H9 (cell line): ENCODE measurements at regions not wholly inside any gene's neighbourhood (a gene's known extent, or its start where the extent isn't known, plus 50 kb on each side); places are given as distances from the start of the nearest gene placed in this dataset.

Source experiments
- DNase-seq: peaks from one replicate; pipeline ENCODE4 v3.0.0-alpha.2; 2017
- H2AFZ ChIP-seq: one replicate; pipeline ENCODE4 v1.6.1; 2013; ENCODE audit warnings: mild to moderate bottlenecking, low read length, control low read depth, moderate library complexity
- H2AK5ac ChIP-seq: 2 replicates; pipeline ENCODE4 v1.6.1; 2013; ENCODE audit warnings: low read length, control low read depth, mixed read lengths; ENCODE audit not compliant: insufficient read length
- H2BK120ac ChIP-seq: one replicate; pipeline ENCODE4 v1.6.1; 2013; ENCODE audit warnings: low read depth, mild to moderate bottlenecking, low read length, control low read depth, inconsistent platforms; ENCODE audit not compliant: poor library complexity, severe bottlenecking
- H2BK12ac ChIP-seq: 2 replicates; pipeline ENCODE4 v1.6.1; 2013; ENCODE audit warnings: low read length, control low read depth, mixed read lengths, low read depth; ENCODE audit not compliant: insufficient read length
- H2BK15ac ChIP-seq: 2 replicates; pipeline ENCODE4 v1.6.1; 2013; ENCODE audit warnings: low read depth, low read length, control low read depth
- H2BK20ac ChIP-seq: one replicate; pipeline ENCODE4 v1.6.1; 2013; ENCODE audit warnings: low read depth, mild to moderate bottlenecking, low read length, control low read depth, inconsistent platforms; ENCODE audit not compliant: poor library complexity, severe bottlenecking
- H2BK5ac ChIP-seq: 2 replicates; pipeline ENCODE4 v1.6.1; 2013; ENCODE audit warnings: low read length, control low read depth, mixed read lengths; ENCODE audit not compliant: insufficient read length
- H3K14ac ChIP-seq: 2 replicates; pipeline ENCODE4 v1.6.1; 2013; ENCODE audit warnings: low read length, control low read depth; ENCODE audit not compliant: insufficient read depth
- H3K18ac ChIP-seq: 2 replicates; pipeline ENCODE4 v1.6.1; 2013; ENCODE audit warnings: low read depth, mild to moderate bottlenecking, mixed read lengths, low read length, control low read depth; ENCODE audit not compliant: insufficient read length
- H3K23ac ChIP-seq: 2 replicates; pipeline ENCODE4 v1.6.1; 2013; ENCODE audit warnings: low read length, control low read depth, mixed read lengths, low read depth; ENCODE audit not compliant: insufficient read length
- H3K23me2 ChIP-seq: 2 replicates; pipeline ENCODE4 v1.6.1; 2013; ENCODE audit warnings: low read depth, mild to moderate bottlenecking, mixed read lengths, low read length, control low read depth; ENCODE audit not compliant: insufficient read length, poor library complexity, severe bottlenecking
- H3K27ac ChIP-seq: 2 replicates; pipeline ENCODE4 v1.5.1; 2013; ENCODE audit warnings: low read length, control low read depth, mixed read lengths, low read depth; ENCODE audit not compliant: insufficient read length
- H3K27me3 ChIP-seq: 2 replicates; pipeline ENCODE4 v1.6.1; 2013; ENCODE audit warnings: low read length, control low read depth, inconsistent platforms; ENCODE audit not compliant: insufficient read depth
- H3K4ac ChIP-seq: 2 replicates; pipeline ENCODE4 v1.6.1; 2013; ENCODE audit warnings: low read depth, mild to moderate bottlenecking, control low read depth, inconsistent platforms, low read length, moderate library complexity
- H3K4me1 ChIP-seq: 2 replicates; pipeline ENCODE4 v1.6.1; 2013; ENCODE audit warnings: low read length, control low read depth, inconsistent platforms; ENCODE audit not compliant: insufficient read depth
- H3K4me2 ChIP-seq: 2 replicates; pipeline ENCODE4 v1.6.1; 2013; ENCODE audit warnings: low read length, control low read depth, mixed read lengths; ENCODE audit not compliant: insufficient read length, insufficient read depth
- H3K56ac ChIP-seq: 2 replicates; pipeline ENCODE4 v1.6.1; 2013; ENCODE audit warnings: low read depth, mild to moderate bottlenecking, mixed read lengths, low read length, control low read depth; ENCODE audit not compliant: insufficient read length
- H3K79me1 ChIP-seq: 2 replicates; pipeline ENCODE4 v1.6.1; 2013; ENCODE audit warnings: low read depth, mild to moderate bottlenecking, moderate library complexity, low read length, control low read depth, inconsistent platforms; ENCODE audit not compliant: insufficient read depth, poor library complexity, severe bottlenecking
- H3K79me2 ChIP-seq: 2 replicates; pipeline ENCODE4 v1.6.1; 2013; ENCODE audit warnings: low read length, control low read depth, inconsistent platforms; ENCODE audit not compliant: insufficient read depth
- H3K9ac ChIP-seq: 2 replicates; pipeline ENCODE4 v1.6.1; 2013; ENCODE audit warnings: low read length, control low read depth, mixed read lengths; ENCODE audit not compliant: insufficient read length; ENCODE audit errors: extremely low read depth
- H3K9me3 ChIP-seq: one replicate; pipeline ENCODE4 v1.6.1; 2013; ENCODE audit warnings: low read depth, low read length, inconsistent platforms; ENCODE audit not compliant: control insufficient read depth
- H3T11ph ChIP-seq: one replicate; pipeline ENCODE4 v1.6.1; 2013; ENCODE audit warnings: mild to moderate bottlenecking, low read length, control low read depth, inconsistent platforms
- H4K20me1 ChIP-seq: one replicate; pipeline ENCODE4 v1.6.1; 2013; ENCODE audit not compliant: control insufficient read depth, insufficient read length, insufficient read depth
- H4K5ac ChIP-seq: 2 replicates; pipeline ENCODE4 v1.6.1; 2013; ENCODE audit warnings: low read depth, mild to moderate bottlenecking, mixed read lengths, low read length, control low read depth; ENCODE audit not compliant: insufficient read length
- H4K8ac ChIP-seq: replicated peaks from 2 replicates; pipeline ENCODE4 v1.6.1; 2013; ENCODE audit warnings: low read length, control low read depth, mixed read lengths, low read depth; ENCODE audit not compliant: insufficient read length
- H4K91ac ChIP-seq: 2 replicates; pipeline ENCODE4 v1.6.1; 2013; ENCODE audit warnings: low read depth, mild to moderate bottlenecking, moderate library complexity, mixed read lengths, low read length, control low read depth; ENCODE audit not compliant: insufficient read length
- H3K27ac Mint-ChIP-seq, 3 experiments: 2 replicates in 2 of 3; 3 replicates in 1 of 3; pipeline ENCODE4 v1.8.0; 2020 to 2021; ENCODE audit warnings: mixed read lengths in 3 of 3, mild to moderate bottlenecking in 1 of 3, moderate library complexity in 1 of 3
- H3K27me3 Mint-ChIP-seq: 2 replicates; pipeline ENCODE4 v1.8.0; 2021; ENCODE audit warnings: low read depth, mild to moderate bottlenecking, moderate library complexity, mixed read lengths
- H3K36me3 Mint-ChIP-seq, 3 experiments: 2 replicates in 2 of 3; 3 replicates in 1 of 3; pipeline ENCODE4 v1.8.0; 2020 to 2021; ENCODE audit warnings: low read depth in 3 of 3, mixed read lengths in 3 of 3; ENCODE audit not compliant: insufficient read depth in 1 of 3
- H3K4me1 Mint-ChIP-seq, 2 experiments: 2 replicates each; pipeline ENCODE4 v1.8.0; 2020; ENCODE audit warnings: mixed read lengths in 2 of 2
- H3K4me3 Mint-ChIP-seq, 2 experiments: 2 replicates in 1 of 2; 3 replicates in 1 of 2; pipeline ENCODE4 v1.8.0; 2020 to 2021; ENCODE audit warnings: mild to moderate bottlenecking in 2 of 2, mixed read lengths in 2 of 2, moderate library complexity in 1 of 2
- H3K9me3 Mint-ChIP-seq, 2 experiments: 2 replicates in 1 of 2; 3 replicates in 1 of 2; pipeline ENCODE4 v1.8.0; 2020; ENCODE audit warnings: mild to moderate bottlenecking in 2 of 2, mixed read lengths in 2 of 2, moderate library complexity in 1 of 2
- WGBS: extraction: QIAGEN DNeasy Blood & Tissue Kit; methylation state at CpG from one replicate; pipeline ENCODE4 v1.1.7; 2013; ENCODE audit warnings: missing lambda C conversion rate, low lambda C conversion rate, mixed read lengths; ENCODE audit not compliant: insufficient read length; ENCODE audit errors: extremely low coverage; 5-methylcytosine and 5-hydroxymethylcytosine counted together
- TF ChIP-seq, protein P1 (sequence below): fragments of 200-600 bp; sonication (generic); conservative IDR thresholded peaks from 3 replicates; pipeline ENCODE4 v1.8.0; 2021; ENCODE audit warnings: antibody characterized with exemption, mild to moderate bottlenecking

DNA sequence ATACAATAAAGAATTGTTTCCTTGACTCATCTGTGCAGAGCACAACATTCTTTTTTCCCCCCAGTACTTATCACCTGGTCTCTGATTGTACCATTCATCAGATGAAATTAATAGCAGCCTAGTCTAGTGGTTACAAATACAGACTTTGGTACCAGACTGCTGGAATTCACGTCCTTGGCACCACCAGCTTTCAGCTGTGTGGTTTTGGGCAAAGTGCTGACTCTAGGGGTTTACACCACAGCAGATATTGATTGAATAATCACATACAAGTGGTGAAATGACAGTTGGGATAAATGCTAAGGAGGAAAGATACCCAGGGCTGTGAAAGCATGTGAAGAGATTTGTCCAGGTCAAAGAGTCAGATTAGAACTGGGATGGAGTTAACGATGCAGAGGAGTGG is 79.3 kb upstream of the ATP10B start:
- WGBS: no CpG with 5 or more reads among the region's 2 CpGs
- no peak overlapping the region for H2BK12ac ChIP-seq
- no peak overlapping the region for H3K14ac ChIP-seq
- H3K27me3 ChIP-seq: no peaks in the 10 kb centered on the region
- H3T11ph ChIP-seq: no peak overlapping the region
- no peak overlapping the region for H3K4ac ChIP-seq
- H2AFZ ChIP-seq: no peak overlapping the region
- H2BK120ac ChIP-seq: no peak overlapping the region
- no peaks in the 10 kb centered on the region; a peak in 1 of 7 replicates for H3K36me3 Mint-ChIP-seq
- peaks cover 6% of the 10 kb centered on the region; the same call in 1 of the 2 replicates for H3K4me1 ChIP-seq
- no peaks in the 10 kb centered on the region for H3K9me3 Mint-ChIP-seq
- H4K91ac ChIP-seq: no peak overlapping the region
- H2BK5ac ChIP-seq: no peak overlapping the region
- H3K27me3 Mint-ChIP-seq: no peaks in the 10 kb centered on the region; the same call in 1 of the 2 replicates
- no peak overlapping the region for H2AK5ac ChIP-seq
- H3K4me1 Mint-ChIP-seq: peaks cover 38 to 39% of the 10 kb centered on the region in 2 experiments
- H3K27ac ChIP-seq: no peak overlapping the region
- H3K79me1 ChIP-seq: no peaks in the 10 kb centered on the region
- no peak overlapping the region for H3K27ac Mint-ChIP-seq
- no peak overlapping the region for H3K9ac ChIP-seq
- H4K5ac ChIP-seq: no peak overlapping the region
- H3K79me2 ChIP-seq: no peaks in the 10 kb centered on the region
- no peak overlapping the region for H3K23ac ChIP-seq
- H4K20me1 ChIP-seq: no peaks in the 10 kb centered on the region
- no peak overlapping the region for H3K4me2 ChIP-seq
- no peaks in the 10 kb centered on the region for H3K23me2 ChIP-seq
- H3K4me3 Mint-ChIP-seq: no peak overlapping the region
- TF ChIP-seq, protein P1, sequence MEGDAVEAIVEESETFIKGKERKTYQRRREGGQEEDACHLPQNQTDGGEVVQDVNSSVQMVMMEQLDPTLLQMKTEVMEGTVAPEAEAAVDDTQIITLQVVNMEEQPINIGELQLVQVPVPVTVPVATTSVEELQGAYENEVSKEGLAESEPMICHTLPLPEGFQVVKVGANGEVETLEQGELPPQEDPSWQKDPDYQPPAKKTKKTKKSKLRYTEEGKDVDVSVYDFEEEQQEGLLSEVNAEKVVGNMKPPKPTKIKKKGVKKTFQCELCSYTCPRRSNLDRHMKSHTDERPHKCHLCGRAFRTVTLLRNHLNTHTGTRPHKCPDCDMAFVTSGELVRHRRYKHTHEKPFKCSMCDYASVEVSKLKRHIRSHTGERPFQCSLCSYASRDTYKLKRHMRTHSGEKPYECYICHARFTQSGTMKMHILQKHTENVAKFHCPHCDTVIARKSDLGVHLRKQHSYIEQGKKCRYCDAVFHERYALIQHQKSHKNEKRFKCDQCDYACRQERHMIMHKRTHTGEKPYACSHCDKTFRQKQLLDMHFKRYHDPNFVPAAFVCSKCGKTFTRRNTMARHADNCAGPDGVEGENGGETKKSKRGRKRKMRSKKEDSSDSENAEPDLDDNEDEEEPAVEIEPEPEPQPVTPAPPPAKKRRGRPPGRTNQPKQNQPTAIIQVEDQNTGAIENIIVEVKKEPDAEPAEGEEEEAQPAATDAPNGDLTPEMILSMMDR: no peak
- H3K56ac ChIP-seq: no peak overlapping the region
- no peak overlapping the region for H3K18ac ChIP-seq
- H2BK20ac ChIP-seq: no peak overlapping the region
- no peak overlapping the region for H4K8ac ChIP-seq
- DNase-seq: no peak
- H3K9me3 ChIP-seq: no peaks in the 10 kb centered on the region
- no peak overlapping the region for H2BK15ac ChIP-seq
